Aorta (tissue), 5 donors: ENCODE measurements at regions not wholly inside any gene's neighbourhood (a gene's known extent, or its start where the extent isn't known, plus 50 kb on each side); places are given as distances from the start of the nearest gene placed in this dataset.
A peak's percentile ranks its signal among the peaks of the same experiment; 100 is the strongest.

Source experiments
- ATAC-seq: fragments of 200-7000 bp; cut with Tn5 transposase; one replicate; pipeline ENCODE4 v1.9.1; 2022; ENCODE audit warnings: moderate library complexity; ENCODE audit not compliant: low FRiP score
- DNase-seq, 2 donors: peaks; one replicate each; pipeline ENCODE4 v3.0.0-alpha.2; 2020
- H3K27ac ChIP-seq, 2 donors: one replicate each; pipeline ENCODE4 v1.5.1; 2013; ENCODE audit warnings: low read length in 2 of 2, mild to moderate bottlenecking in 2 of 2, moderate library complexity in 2 of 2, control low read depth in 1 of 2, inconsistent platforms in 1 of 2, low read depth in 1 of 2
- H3K27me3 ChIP-seq, 2 donors: one replicate each; pipeline ENCODE4 v1.6.1; 2013; ENCODE audit warnings: control low read depth in 1 of 2, low read length in 1 of 2, mild to moderate bottlenecking in 1 of 2, moderate library complexity in 1 of 2; ENCODE audit not compliant: insufficient read depth in 2 of 2, control insufficient read depth in 1 of 2
- H3K36me3 ChIP-seq, 2 donors: one replicate each; pipeline ENCODE4 v1.6.1; 2013; ENCODE audit warnings: control low read depth in 1 of 2, low read length in 1 of 2, mild to moderate bottlenecking in 1 of 2; ENCODE audit not compliant: insufficient read depth in 2 of 2, control insufficient read depth in 1 of 2
- H3K4me1 ChIP-seq, 2 donors: one replicate each; pipeline ENCODE4 v1.6.1; 2013; ENCODE audit warnings: low read length in 2 of 2, control low read depth in 1 of 2, mild to moderate bottlenecking in 1 of 2, moderate library complexity in 1 of 2; ENCODE audit not compliant: insufficient read depth in 2 of 2, control insufficient read depth in 1 of 2
- H3K4me3 ChIP-seq, 2 donors: one replicate each; pipeline ENCODE4 v1.5.1; 2013; ENCODE audit warnings: low read length in 2 of 2, control low read depth in 1 of 2, mild to moderate bottlenecking in 1 of 2
- H3K9me3 ChIP-seq: one replicate; pipeline ENCODE4 v1.6.1; 2013; ENCODE audit warnings: mild to moderate bottlenecking, low read length; ENCODE audit not compliant: control insufficient read depth
- WGBS, 2 donors: extraction: QIAGEN DNeasy Blood & Tissue Kit; methylation state at CpG; one replicate each; pipeline ENCODE4 v1.1.7; 2013; 5-methylcytosine and 5-hydroxymethylcytosine counted together
- intact Hi-C, 2 donors: fragments of 100-400 bp; cut with DNase I; formaldehyde crosslinking; loops; one replicate each; pipeline versions ENCODE4 v1.14.2 to v1.15.0; 2022
- donor health status: healthy with polysubstance abuse.
- donor health status: Bipolar disorder and iron deficiency.
- donor health status: DM: no; HTN: no; CAD: no.
- donor health status: DM: no; HTN: no; CAD: no.
- donor health status: DM: yes; HTN: yes; CAD: no.

DNA sequence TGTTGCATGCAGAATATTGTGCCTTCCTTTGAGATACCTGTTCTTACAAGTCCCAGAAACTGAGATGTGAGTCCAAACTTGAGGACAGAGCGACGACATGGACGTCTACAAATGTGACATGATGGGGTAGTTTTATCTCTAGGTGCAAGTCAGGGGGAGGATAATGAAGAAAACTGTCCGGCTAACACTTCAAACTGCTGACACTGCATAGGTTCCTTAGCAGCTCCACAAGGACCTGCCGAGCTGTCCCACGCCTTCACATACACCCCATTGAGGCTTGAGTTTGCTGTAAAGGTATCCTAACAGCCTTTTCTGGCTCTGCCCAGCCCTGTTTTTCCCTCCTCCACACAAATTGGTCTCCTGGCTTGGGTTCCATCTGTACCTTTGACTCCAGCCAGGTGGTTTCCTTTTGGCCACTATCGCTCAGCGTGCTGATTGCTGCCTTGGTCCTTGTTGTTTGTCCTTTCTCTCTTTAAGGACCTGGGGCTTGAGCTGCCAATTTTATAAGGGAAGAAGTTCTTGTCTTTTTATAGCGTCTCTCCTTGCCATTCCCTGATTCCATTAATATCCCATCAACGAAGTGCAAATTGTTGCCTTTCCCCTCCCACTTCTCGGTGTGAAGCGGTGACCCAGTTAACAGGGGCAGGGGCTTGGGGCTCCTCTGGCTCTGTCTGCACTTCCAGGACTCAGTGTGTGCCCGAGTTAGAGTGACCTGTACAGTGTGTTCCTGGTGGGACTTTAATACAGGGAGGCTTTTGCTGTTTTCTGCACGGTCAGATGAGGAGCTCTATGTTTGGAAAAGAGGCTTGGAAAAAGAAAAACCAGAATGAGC is 100.3 kb downstream of the PCSK1 start:
- ATAC-seq: no peak
- 55 to 59% methylated on average over 14 of the region's 14 CpGs for WGBS, 2 donors
- no peaks in the 10 kb centered on the region for H3K36me3 ChIP-seq
- peaks cover 4 to 16% of the 10 kb centered on the region in 2 donors for H3K4me1 ChIP-seq
- no peaks in the 10 kb centered on the region for H3K27me3 ChIP-seq
- intact Hi-C loops: loop anchor here (5.0 to 10.0 kb wide), 7 partner anchors 40 to 308 kb away; no protein-coding TSS in a partner anchor
- no peak overlapping the region for H3K4me3 ChIP-seq
- no peak for DNase-seq
- H3K27ac ChIP-seq: peak overlapping the region in 1 of 2 donors; percentile 52
- H3K9me3 ChIP-seq: no peaks in the 10 kb centered on the region

- Histone ChIP-seq H3K27me3 (no peaks in the 10 kb centered on the region), H3K9me3 (no peaks in the 10 kb centered on the region), H3K4me3 (no peak overlapping the region), H3K36me3 (no peaks in the 10 kb centered on the region), H3K27ac (no peak overlapping the region), H3K4me1 (peaks cover 4 to 13% of the 10 kb centered on the region in 2 donors)
- intact Hi-C loops: loop anchor here (5.0 to 10.0 kb wide), 7 partner anchors 40 to 307 kb away; no protein-coding TSS in a partner anchor
- WGBS, 2 donors: 46 to 54% methylated on average over 2 of the region's 2 CpGs
- no peak for ATAC-seq
- DNase-seq: no peak
These were observed 101.2 kb downstream of the PCSK1 start for GRCh38 chr5:96331681-96332361.

- H3K27me3 ChIP-seq: no peaks in the 10 kb centered on the region
- no peak overlapping the region for H3K4me3 ChIP-seq
- DNase-seq (no peak), ATAC-seq (no peak)
- no peaks in the 10 kb centered on the region for H3K9me3 ChIP-seq
- no peak overlapping the region for H3K27ac ChIP-seq
- no peaks in the 10 kb centered on the region for H3K36me3 ChIP-seq
- peaks cover 2 to 13% of the 10 kb centered on the region in 2 donors for H3K4me1 ChIP-seq
- intact Hi-C loops: loop anchor here (5.0 to 10.0 kb wide), 7 partner anchors 39 to 306 kb away; no protein-coding TSS in a partner anchor
- 20 to 21% methylated on average over 3 of the region's 3 CpGs for WGBS, 2 donors
These were observed 101.8 kb downstream of the PCSK1 start for GRCh38 chr5:96331210-96331609.

GRCh38 chr5:96330530-96331140 is 102.4 kb downstream of the PCSK1 start:
- intact Hi-C loops: loop anchor here (5.0 to 10.0 kb wide), 7 partner anchors 38 to 306 kb away; no protein-coding TSS in a partner anchor
- DNase-seq: no peak
- H3K27ac ChIP-seq: no peak overlapping the region
- H3K4me1 ChIP-seq: peaks cover 2 to 9% of the 10 kb centered on the region in 2 donors
- H3K4me3 ChIP-seq: no peak overlapping the region
- no peak for ATAC-seq
- H3K36me3 ChIP-seq: no peaks in the 10 kb centered on the region
- H3K9me3 ChIP-seq: no peaks in the 10 kb centered on the region
- WGBS, 2 donors: 95% methylated on average over 4 of the region's 4 CpGs
- no peaks in the 10 kb centered on the region for H3K27me3 ChIP-seq

DNA sequence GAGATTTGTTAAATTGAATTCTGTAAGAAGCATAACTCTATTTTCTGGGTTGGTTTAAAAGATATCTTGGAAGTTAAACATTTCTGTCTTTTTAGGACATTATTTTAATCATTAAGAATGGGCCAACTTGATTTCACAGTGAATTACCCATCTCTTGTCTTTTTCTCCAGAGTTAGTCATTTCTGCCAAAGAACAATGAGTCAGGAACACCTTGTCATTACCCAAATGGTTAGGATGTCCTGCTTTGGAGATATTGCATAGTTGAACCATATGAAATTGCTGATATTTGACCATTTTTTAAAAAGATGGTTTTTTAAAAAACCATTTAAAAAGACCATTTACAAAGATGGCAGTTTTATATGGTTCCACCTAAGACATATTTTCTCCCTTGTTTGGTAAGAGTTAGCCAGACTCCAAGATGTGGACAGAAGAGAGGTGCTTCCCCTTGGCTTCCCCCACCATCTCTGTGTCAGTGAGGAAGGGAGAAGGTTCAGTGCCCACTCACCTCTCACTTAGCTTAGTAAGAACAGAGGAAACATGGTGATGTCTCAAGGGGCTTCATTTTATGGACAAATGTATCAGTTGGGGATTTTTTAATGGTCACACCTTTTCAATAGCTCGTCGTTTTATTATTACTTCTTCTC is 103.0 kb downstream of the PCSK1 start:
- Histone ChIP-seq H3K4me3 (no peak overlapping the region), H3K4me1 (peaks cover 2 to 6% of the 10 kb centered on the region in 2 donors), H3K36me3 (no peaks in the 10 kb centered on the region), H3K27ac (no peak overlapping the region), H3K9me3 (no peaks in the 10 kb centered on the region), H3K27me3 (no peaks in the 10 kb centered on the region)
- WGBS, 2 donors: 94 to 96% methylated on average over 2 of the region's 2 CpGs
- intact Hi-C loops: loop anchor here (5.0 to 10.0 kb wide), 8 partner anchors 38 to 305 kb away; no protein-coding TSS in a partner anchor
- no peak for DNase-seq
- no peak for ATAC-seq

GRCh38 chr5:96329289-96329688 is 103.8 kb downstream of the PCSK1 start:
- H3K27me3 ChIP-seq: no peaks in the 10 kb centered on the region
- no peak for ATAC-seq
- H3K9me3 ChIP-seq: no peaks in the 10 kb centered on the region
- H3K27ac ChIP-seq: no peak overlapping the region
- H3K4me1 ChIP-seq: peaks cover 2 to 6% of the 10 kb centered on the region in 2 donors
- WGBS, 2 donors: 66 to 71% methylated on average over 1 of the region's 1 CpG
- intact Hi-C loops: loop anchor here in 1 of 2 donors (5.0 kb wide), 1 partner anchor 82 kb away; no protein-coding TSS in a partner anchor
- DNase-seq: no peak
- H3K4me3 ChIP-seq: no peak overlapping the region
- no peaks in the 10 kb centered on the region for H3K36me3 ChIP-seq

DNA sequence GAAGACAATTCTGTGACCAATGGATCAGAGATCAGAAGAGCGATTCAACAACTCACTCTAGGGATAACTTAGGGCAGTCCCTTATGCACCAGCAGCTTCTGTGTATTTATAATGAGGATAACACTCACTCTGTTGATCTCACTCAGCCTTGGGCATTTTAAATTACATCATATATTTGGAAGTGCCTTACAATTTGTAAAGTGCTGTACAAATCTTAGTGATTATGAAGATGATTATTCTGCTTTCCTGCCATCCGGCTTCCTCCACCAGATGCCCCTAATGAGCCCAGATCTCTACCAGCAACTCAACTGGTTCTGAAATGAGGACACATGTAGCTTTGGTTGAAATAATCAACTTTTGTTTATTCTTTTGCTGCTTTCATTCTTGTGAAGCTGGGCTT is 105.3 kb downstream of the PCSK1 start:
- ATAC-seq: no peak
- no peak overlapping the region for H3K27ac ChIP-seq
- no peaks in the 10 kb centered on the region for H3K27me3 ChIP-seq
- H3K9me3 ChIP-seq: no peaks in the 10 kb centered on the region
- H3K4me1 ChIP-seq: peaks cover 2 to 6% of the 10 kb centered on the region in 2 donors
- H3K4me3 ChIP-seq: no peak overlapping the region
- WGBS, 2 donors: 96 to 97% methylated on average over 2 of the region's 2 CpGs
- intact Hi-C loops: loop anchor here in 1 of 2 donors (5.0 kb wide), 1 partner anchor 80 kb away; no protein-coding TSS in a partner anchor
- no peaks in the 10 kb centered on the region for H3K36me3 ChIP-seq
- no peak for DNase-seq

- peaks cover 2 to 5% of the 10 kb centered on the region in 2 donors for H3K4me1 ChIP-seq
- no peaks in the 10 kb centered on the region for H3K9me3 ChIP-seq
- intact Hi-C loops: loop anchor here in 1 of 2 donors (5.0 kb wide), 1 partner anchor 80 kb away; no protein-coding TSS in a partner anchor
- H3K27ac ChIP-seq: no peak overlapping the region
- no peak overlapping the region for H3K4me3 ChIP-seq
- ATAC-seq (no peak), DNase-seq (no peak)
- WGBS, 2 donors: 93 to 94% methylated on average over 4 of the region's 4 CpGs
- no peaks in the 10 kb centered on the region for H3K27me3 ChIP-seq
- no peaks in the 10 kb centered on the region for H3K36me3 ChIP-seq
These were observed 106.1 kb downstream of the PCSK1 start for GRCh38 chr5:96326902-96327301.
